NCI-H146 treated with DMSO at 0.1 percent for 48 hours (cell line): ENCODE measurements at regions not wholly inside any gene's neighbourhood (a gene's known extent, or its start where the extent isn't known, plus 50 kb on each side); places are given as distances from the start of the nearest gene placed in this dataset.
"Not testable (repeated sequence)": the region's sequence is repeated elsewhere in the genome, so short reads cannot be mapped to it uniquely, and the experiment has no call there.

Experiments
- DNase-seq: peaks from one replicate; lab custom pipeline; 2025; ENCODE audit not compliant: unreplicated experiment; lab: John Stamatoyannopoulos, UW

GRCh38 chr6:100322886-100323285, 141.8 kb downstream of the SIM1 start:
- DNase-seq, result no peak

DNA sequence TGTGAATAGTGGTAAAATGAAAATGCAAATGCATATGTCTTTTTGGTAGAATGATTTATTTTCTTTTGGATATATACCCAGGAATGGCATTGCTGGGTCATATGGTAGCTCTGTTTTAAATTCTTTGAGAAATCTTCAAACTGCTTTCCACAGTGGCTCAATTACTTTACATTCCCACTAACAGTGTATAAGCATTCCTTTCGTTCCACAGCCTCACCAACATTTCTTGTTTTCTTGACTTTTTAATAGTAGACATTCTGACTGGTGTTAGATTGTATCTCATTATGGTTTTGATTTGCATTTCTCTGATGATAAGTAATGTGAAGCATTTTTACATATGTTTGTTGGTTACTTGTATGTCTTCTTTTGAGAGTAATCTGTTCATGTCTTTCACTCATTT, 144.0 kb downstream of the SIM1 start:
- no peak for DNase-seq

GRCh38 chr6:100317031-100317430, 147.7 kb downstream of the SIM1 start:
- DNase-seq, result no peak

- DNase-seq, result no peak
Observed at GRCh38 chr6:100314186-100314585, 150.5 kb downstream of the SIM1 start.

- DNase-seq, result no peak
Observed at GRCh38 chr6:100311707-100312251, 152.9 kb downstream of the SIM1 start.

GRCh38 chr6:100309174-100309573, 155.5 kb downstream of the SIM1 start:
- no peak for DNase-seq

DNA sequence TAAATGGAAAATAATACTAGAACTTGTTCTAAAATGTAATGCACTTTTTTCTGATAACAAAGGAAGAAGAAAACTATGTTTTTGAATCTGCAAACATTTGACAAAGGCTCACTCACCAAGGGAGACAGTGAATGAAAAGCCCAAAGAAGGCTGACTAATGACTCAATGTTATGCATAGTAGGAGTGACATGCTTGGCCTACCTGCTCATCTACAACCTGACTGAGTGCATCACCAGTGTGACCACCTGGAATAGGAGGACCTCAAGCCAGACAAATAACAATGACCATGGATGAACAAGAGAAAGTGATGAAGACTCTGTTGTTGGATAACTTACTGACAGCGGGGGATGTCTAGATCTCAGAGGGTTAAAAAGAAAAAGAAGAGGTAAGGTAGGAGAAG, 157.2 kb downstream of the SIM1 start:
- DNase-seq, result no peak

DNA sequence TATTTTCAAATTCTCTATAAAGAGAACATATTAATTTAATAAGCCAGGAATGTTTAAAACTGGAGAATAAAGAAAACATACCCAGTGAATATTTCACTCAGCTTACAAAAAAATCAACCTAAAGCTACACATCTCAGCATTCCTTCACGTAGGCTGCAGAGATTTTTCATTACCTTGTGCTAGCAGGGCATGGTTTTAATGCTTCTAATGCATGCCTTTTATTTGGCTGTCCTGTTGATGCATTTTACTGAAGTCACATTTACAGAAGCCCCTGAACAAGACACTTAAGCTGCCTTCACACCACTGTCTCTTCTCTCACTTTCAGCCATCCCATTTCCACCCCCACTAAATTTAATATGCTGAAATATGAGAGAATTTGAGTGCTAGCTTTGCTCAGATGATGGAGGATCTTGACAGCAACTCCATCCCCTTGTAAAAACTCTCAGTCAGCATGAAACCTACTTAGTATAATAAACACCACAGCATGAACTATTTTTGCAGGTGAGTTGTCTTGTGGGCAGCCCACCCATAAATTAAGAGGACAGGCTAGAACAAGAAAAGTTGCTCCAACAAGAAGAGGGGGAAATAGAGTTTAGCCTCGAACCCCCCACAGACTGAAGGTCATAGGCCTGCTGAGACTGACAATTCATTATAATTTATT, 159.4 kb downstream of the SIM1 start:
- DNase-seq, result no peak

- no peak for DNase-seq
Observed at GRCh38 chr6:100304575-100304974, 160.1 kb downstream of the SIM1 start.

DNA sequence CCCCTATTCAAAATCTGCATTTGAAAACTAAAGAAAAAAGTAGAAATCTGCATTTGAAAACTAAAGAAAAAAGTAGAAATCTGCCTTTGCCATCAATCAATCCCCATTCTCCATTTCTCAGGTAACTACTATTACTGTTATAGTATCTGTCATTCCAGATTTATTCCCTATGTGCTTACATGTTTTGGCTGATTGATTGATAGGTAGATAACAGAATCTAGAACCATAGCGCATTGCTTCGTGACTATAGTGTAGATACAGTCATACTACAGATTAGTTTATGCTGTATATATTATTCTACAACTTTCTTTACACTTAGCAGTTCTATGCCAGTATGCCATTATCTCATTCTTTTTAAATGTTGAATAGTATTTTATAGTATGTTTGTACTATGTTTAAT, 163.0 kb downstream of the SIM1 start:
- DNase-seq, result no peak

DNA sequence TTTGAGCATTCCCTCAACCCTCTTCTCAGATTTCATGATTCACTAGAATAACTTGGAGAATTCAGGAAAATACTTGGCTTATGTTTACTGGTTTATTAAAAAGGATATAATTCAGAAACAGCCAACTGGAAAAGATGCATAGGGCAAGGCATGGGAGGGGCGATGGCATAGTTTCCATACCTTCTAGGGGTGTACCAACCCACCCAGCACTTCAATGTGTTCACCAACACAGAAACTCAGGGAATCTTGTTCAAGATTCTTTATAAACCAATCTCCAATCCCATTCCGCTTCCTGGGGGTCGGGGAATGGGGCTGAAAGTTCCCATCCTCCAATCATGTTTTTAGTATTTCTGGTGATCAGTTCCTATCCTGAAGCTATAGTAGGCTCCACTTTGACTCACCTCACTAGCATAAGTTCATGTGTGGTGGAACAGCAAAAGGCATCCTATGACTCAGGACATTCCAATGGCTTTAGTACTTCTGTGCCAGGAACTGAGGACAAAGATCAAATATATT, 164.4 kb downstream of the SIM1 start:
- DNase-seq, result no peak

GRCh38 chr6:100296810-100297544, 167.7 kb downstream of the SIM1 start:
- DNase-seq, result peak; percentile 52

GRCh38 chr6:100295172-100295571, 169.5 kb downstream of the SIM1 start:
- DNase-seq, result not testable (repeated sequence)

DNA sequence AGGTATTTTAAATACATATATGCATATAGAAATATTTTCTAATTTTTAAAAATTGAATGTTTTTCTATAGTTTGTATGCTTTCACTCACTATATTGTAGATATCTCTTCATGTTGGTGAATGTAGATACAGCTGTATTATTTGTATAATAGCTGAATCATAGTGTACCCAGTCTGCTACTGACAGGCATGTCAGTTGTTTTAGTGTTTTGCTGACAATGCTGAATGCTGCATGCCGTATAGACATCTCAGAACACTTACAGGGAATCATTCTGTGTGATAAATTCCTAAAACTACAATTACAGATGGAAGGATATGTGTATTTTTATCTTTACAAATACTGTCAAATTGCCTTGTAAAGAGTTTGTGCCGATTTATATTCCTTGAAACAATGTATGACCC, 175.4 kb downstream of the SIM1 start:
- DNase-seq, result no peak

GRCh38 chr6:100288311-100288710, 176.4 kb downstream of the SIM1 start:
- DNase-seq, result no peak

- no peak for DNase-seq
Observed at GRCh38 chr6:100283285-100283684, 181.4 kb downstream of the SIM1 start.

- peak; percentile 27 for DNase-seq
Observed at GRCh38 chr6:100281471-100281901, 183.2 kb downstream of the SIM1 start.

- DNase-seq, result no peak
Observed at GRCh38 chr6:100276311-100277057, 188.2 kb downstream of the SIM1 start.

DNA sequence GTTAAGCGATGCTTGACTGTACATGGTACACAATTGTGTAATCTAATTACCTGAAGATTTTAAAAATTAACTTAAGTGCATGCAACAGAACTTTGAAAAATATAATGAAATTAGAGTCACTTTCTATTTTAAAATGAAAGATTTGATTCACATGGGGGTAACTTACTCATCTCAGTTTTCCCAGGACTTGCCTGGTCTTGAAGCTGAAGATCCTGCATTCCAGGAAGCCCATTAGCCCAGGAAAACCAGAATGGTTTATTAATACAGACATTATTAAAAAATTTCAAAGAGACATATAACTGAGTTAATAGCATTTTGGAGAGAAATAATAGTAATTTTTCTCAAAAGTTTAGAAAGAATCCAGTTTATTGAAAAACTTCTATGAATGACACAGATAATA, 190.6 kb downstream of the SIM1 start:
- no peak for DNase-seq

- DNase-seq, result no peak
Observed at GRCh38 chr6:100271625-100272024, 193.1 kb downstream of the SIM1 start.

- no peak for DNase-seq
Observed at GRCh38 chr6:100271202-100271601, 193.5 kb downstream of the SIM1 start.
